ENCODE measurements at regions not wholly inside any gene's neighbourhood (a gene's known extent, or its start where the extent isn't known, plus 50 kb on each side); places are given as distances from the start of the nearest gene placed in this dataset.
A peak's percentile ranks its signal among the peaks of the same experiment; 100 is the strongest.

DNA sequence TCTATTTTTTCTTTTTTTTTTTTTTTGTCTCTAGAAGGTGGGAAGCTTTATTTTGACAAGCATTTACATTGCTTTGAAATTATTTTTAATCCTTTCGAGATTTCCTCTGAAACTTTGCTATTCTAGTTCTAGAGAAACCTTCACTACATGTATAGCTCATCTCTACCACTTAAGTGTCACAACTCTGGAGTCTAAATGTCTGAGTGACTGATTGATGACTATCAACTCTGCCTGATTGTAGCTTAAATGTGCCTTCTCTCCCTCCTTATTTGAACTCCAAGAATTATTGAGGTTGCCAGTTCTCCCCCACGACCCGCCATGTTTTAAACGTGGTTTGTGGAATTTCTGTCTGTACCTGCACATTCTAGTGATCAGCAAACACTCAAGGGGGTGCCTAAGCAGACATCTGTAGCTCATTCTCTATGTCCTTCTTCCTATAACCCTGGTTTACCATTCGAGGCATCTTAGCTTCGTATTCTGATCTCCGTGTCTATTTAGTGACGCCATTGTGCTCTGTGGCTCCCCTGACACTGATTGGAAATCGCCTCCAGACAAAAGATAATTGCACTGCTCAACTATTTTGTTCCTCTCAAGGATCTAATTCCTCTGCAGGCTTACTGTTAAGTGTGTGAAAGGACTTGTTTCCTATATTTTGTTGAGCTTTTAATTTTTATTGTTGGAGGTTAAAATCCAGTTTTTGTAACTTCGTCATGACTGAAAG is 1570.6 kb downstream of the BRINP3 start:
- Mint-ChIP-seq H3K4me1 (ENCODE audit: unreplicated experiment) (no peaks in the 10 kb centered on the region), H3K4me3 (no peak overlapping the region), H3K9me3 (no peaks in the 10 kb centered on the region), H3K27ac (no peak overlapping the region), H3K36me3 (no peaks in the 10 kb centered on the region), H3K27me3 (no peaks in the 10 kb centered on the region)
- TF ChIP-seq, protein P1, sequence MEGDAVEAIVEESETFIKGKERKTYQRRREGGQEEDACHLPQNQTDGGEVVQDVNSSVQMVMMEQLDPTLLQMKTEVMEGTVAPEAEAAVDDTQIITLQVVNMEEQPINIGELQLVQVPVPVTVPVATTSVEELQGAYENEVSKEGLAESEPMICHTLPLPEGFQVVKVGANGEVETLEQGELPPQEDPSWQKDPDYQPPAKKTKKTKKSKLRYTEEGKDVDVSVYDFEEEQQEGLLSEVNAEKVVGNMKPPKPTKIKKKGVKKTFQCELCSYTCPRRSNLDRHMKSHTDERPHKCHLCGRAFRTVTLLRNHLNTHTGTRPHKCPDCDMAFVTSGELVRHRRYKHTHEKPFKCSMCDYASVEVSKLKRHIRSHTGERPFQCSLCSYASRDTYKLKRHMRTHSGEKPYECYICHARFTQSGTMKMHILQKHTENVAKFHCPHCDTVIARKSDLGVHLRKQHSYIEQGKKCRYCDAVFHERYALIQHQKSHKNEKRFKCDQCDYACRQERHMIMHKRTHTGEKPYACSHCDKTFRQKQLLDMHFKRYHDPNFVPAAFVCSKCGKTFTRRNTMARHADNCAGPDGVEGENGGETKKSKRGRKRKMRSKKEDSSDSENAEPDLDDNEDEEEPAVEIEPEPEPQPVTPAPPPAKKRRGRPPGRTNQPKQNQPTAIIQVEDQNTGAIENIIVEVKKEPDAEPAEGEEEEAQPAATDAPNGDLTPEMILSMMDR (conservative IDR thresholded peaks at IDR 0.05) = no peak
- no peak for DNase-seq (ENCODE audit: extremely low spot score, unreplicated experiment)

DNA sequence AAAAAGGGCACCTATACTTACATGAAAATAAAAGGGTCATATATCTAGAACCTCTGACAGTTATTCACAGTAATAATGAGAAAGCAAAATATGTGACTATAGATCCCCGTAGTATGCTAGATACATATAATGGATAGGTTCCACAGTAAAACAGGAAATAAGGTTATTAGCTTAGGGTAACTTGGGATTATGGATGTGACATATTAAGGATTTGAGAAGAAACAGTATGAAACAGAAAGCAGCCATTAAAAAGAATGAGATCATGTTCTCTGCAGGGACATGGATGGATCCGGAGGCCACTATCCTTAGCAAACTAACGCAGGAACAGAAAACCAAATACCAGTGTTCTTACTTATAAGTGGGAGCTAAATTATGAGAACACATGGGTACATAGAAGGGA is 1547.3 kb downstream of the BRINP3 start:
- H3K4me3 Mint-ChIP-seq = no peak overlapping the region
- no peaks in the 10 kb centered on the region for H3K4me1 Mint-ChIP-seq (ENCODE audit: unreplicated experiment)
- TF ChIP-seq, protein P1 (conservative IDR thresholded peaks at IDR 0.05) = no peak
- H3K9me3 Mint-ChIP-seq = no peaks in the 10 kb centered on the region
- no peaks in the 10 kb centered on the region for H3K36me3 Mint-ChIP-seq
- no peaks in the 10 kb centered on the region for H3K27me3 Mint-ChIP-seq
- no peak overlapping the region for H3K27ac Mint-ChIP-seq
- DNase-seq (ENCODE audit: extremely low spot score, unreplicated experiment) = no peak

DNA sequence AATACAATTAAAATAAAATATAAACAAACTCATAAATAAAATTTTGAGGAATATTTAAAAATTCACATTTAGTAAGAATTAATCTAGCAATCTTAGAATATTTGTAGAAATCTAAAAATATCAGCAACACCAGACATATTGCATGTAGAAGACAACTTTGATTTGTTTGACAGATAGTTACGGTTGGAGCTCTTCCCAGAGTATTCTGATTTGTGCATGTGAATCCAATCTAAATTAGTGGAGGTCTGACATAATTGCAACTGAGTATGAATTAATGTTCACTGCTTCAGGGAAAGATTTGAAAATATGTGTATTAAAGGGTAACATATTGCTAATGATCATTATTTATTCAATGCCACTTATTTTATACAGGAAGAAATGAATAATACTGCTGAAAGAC is 1546.2 kb downstream of the BRINP3 start:
- H3K27me3 Mint-ChIP-seq = no peaks in the 10 kb centered on the region
- no peak for DNase-seq (ENCODE audit: extremely low spot score, unreplicated experiment)
- H3K4me3 Mint-ChIP-seq = no peak overlapping the region
- H3K9me3 Mint-ChIP-seq = no peaks in the 10 kb centered on the region
- TF ChIP-seq, protein P1 (conservative IDR thresholded peaks at IDR 0.05) = no peak
- H3K36me3 Mint-ChIP-seq = no peaks in the 10 kb centered on the region
- H3K4me1 Mint-ChIP-seq (ENCODE audit: unreplicated experiment) = no peaks in the 10 kb centered on the region
- no peak overlapping the region for H3K27ac Mint-ChIP-seq

DNA sequence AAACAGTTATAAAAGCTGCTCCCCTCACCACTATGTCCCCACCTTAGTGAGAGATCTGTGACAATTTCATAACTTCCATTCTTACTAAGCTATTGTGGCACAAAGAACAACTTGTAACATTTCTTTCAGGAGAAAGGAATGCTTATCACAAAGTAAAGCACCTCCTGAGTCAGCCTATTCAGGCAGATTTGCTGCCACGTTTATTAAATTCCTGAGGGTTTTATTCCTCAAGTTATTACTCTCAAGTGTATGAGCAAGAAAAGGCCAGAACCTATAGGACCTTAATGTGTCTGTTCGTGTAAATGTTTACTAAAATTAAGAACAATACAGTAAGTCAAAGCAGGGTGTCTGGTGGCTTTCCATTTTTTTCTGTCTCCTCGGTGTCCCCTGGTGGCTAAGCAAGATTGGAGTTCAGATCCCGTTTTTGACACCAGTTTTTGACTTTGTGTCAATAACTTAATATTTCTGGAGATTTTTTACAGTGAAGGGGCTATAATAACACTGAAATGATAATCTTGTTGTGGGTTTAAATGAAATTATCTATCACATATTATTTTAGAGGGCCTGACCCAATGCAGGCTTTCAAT is 1539.6 kb downstream of the BRINP3 start:
- Mint-ChIP-seq H3K36me3 (no peaks in the 10 kb centered on the region), H3K27me3 (no peaks in the 10 kb centered on the region), H3K27ac (no peak overlapping the region), H3K4me1 (ENCODE audit: unreplicated experiment) (no peaks in the 10 kb centered on the region), H3K9me3 (no peaks in the 10 kb centered on the region), H3K4me3 (no peak overlapping the region)
- TF ChIP-seq, protein P1 (conservative IDR thresholded peaks at IDR 0.05) = peak; percentile 63
- DNase-seq (ENCODE audit: extremely low spot score, unreplicated experiment) = no peak

DNA sequence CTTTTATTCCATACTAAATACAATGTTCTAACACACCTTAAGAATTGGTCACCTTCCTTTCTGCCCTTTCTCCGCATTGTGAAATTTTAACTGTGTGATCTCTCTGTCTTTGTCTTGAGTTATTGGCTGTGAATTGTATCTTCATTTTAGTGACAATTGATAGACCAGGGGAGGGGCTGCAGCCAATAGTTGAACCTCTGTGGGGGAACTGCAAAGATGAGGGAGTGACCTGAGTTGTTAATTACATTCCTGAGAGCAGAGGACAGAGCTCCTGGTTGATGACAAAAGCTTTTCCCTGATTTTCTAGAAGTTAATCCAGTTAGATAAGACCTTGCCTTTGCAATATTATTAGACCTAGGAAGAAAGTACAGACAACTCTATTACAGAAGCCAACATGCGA is 1535.7 kb downstream of the BRINP3 start:
- no peak overlapping the region for H3K27ac Mint-ChIP-seq
- H3K4me3 Mint-ChIP-seq = no peak overlapping the region
- no peaks in the 10 kb centered on the region for H3K36me3 Mint-ChIP-seq
- TF ChIP-seq, protein P1 (conservative IDR thresholded peaks at IDR 0.05) = no peak
- H3K27me3 Mint-ChIP-seq = no peaks in the 10 kb centered on the region
- no peak for DNase-seq (ENCODE audit: extremely low spot score, unreplicated experiment)
- H3K4me1 Mint-ChIP-seq (ENCODE audit: unreplicated experiment) = no peaks in the 10 kb centered on the region
- no peaks in the 10 kb centered on the region for H3K9me3 Mint-ChIP-seq

All from type B pancreatic cell (in vitro differentiated cells).